Central memory CD8-positive, alpha-beta T cell (primary cell): ENCODE measurements at regions not wholly inside any gene's neighbourhood (a gene's known extent, or its start where the extent isn't known, plus 50 kb on each side); places are given as distances from the start of the nearest gene placed in this dataset.

Experiments used
- ATAC-seq: fragments of 150-1000 bp; cut with Tn5 transposase; replicated peaks from 2 replicates; pipeline ENCODE4 v1.10.0; 2022; ENCODE audit warnings: mild to moderate bottlenecking, moderate FRiP score, moderate number of reproducible peaks; ENCODE audit not compliant: poor library complexity, severe bottlenecking; ENCODE audit errors: extremely low read depth
- DNase-seq, 2 donors: peaks; one replicate each; pipeline ENCODE4 v3.0.0; 2021; ENCODE audit warnings: low spot score in 2 of 2
- H3K27ac Mint-ChIP-seq: one replicate; pipeline ENCODE4 v1.8.0; 2022; ENCODE audit warnings: low read depth, mild to moderate bottlenecking, moderate library complexity, mixed read lengths
- H3K27me3 Mint-ChIP-seq: one replicate; pipeline ENCODE4 v1.8.0; 2022; ENCODE audit warnings: mixed read lengths
- H3K36me3 Mint-ChIP-seq: one replicate; pipeline ENCODE4 v1.8.0; 2022; ENCODE audit warnings: mild to moderate bottlenecking, moderate library complexity, mixed read lengths; ENCODE audit not compliant: insufficient read depth
- H3K4me1 Mint-ChIP-seq: one replicate; pipeline ENCODE4 v1.8.0; 2022; ENCODE audit warnings: mixed read lengths
- H3K4me3 Mint-ChIP-seq: one replicate; pipeline ENCODE4 v1.8.0; 2022; ENCODE audit warnings: mild to moderate bottlenecking, moderate library complexity, mixed read lengths
- H3K9me3 Mint-ChIP-seq: one replicate; pipeline ENCODE4 v1.8.0; 2022; ENCODE audit warnings: mixed read lengths

- H3K27ac Mint-ChIP-seq, result no peak overlapping the region
- no peak for ATAC-seq
- no peaks in the 10 kb centered on the region for H3K36me3 Mint-ChIP-seq
- no peak for DNase-seq
- H3K4me1 Mint-ChIP-seq, result no peaks in the 10 kb centered on the region
- no peaks in the 10 kb centered on the region for H3K27me3 Mint-ChIP-seq
- H3K4me3 Mint-ChIP-seq, result no peak overlapping the region
- H3K9me3 Mint-ChIP-seq, result peaks cover 4% of the 10 kb centered on the region
Observed at GRCh38 chr12:98073610-98074009, 441.8 kb upstream of the TMPO start.

- peaks cover 4% of the 10 kb centered on the region for H3K9me3 Mint-ChIP-seq
- DNase-seq (no peak), ATAC-seq (no peak)
- H3K27me3 Mint-ChIP-seq, result no peaks in the 10 kb centered on the region
- H3K4me1 Mint-ChIP-seq, result no peaks in the 10 kb centered on the region
- no peak overlapping the region for H3K4me3 Mint-ChIP-seq
- no peaks in the 10 kb centered on the region for H3K36me3 Mint-ChIP-seq
- no peak overlapping the region for H3K27ac Mint-ChIP-seq
Observed at GRCh38 chr12:98074286-98074685, 441.1 kb upstream of the TMPO start.

GRCh38 chr12:98084391-98084790 lies 431.0 kb upstream of the TMPO start:
- DNase-seq (no peak), ATAC-seq (no peak)
- H3K4me1 Mint-ChIP-seq, result no peaks in the 10 kb centered on the region
- no peak overlapping the region for H3K4me3 Mint-ChIP-seq
- H3K27me3 Mint-ChIP-seq, result peaks cover 10% of the 10 kb centered on the region
- H3K36me3 Mint-ChIP-seq, result no peaks in the 10 kb centered on the region
- no peak overlapping the region for H3K27ac Mint-ChIP-seq
- peaks cover 9% of the 10 kb centered on the region for H3K9me3 Mint-ChIP-seq

GRCh38 chr12:98085046-98085755 lies 430.2 kb upstream of the TMPO start:
- no peak overlapping the region for H3K27ac Mint-ChIP-seq
- ATAC-seq (no peak), DNase-seq (no peak)
- H3K4me1 Mint-ChIP-seq, result no peaks in the 10 kb centered on the region
- peaks cover 12% of the 10 kb centered on the region for H3K9me3 Mint-ChIP-seq
- H3K27me3 Mint-ChIP-seq, result peaks cover 13% of the 10 kb centered on the region
- H3K36me3 Mint-ChIP-seq, result no peaks in the 10 kb centered on the region
- no peak overlapping the region for H3K4me3 Mint-ChIP-seq

GRCh38 chr12:98090731-98091130 lies 424.7 kb upstream of the TMPO start:
- peaks cover 6% of the 10 kb centered on the region for H3K9me3 Mint-ChIP-seq
- peaks cover 13% of the 10 kb centered on the region for H3K27me3 Mint-ChIP-seq
- no peak overlapping the region for H3K27ac Mint-ChIP-seq
- DNase-seq, result no peak
- ATAC-seq, result no peak
- H3K36me3 Mint-ChIP-seq, result peaks cover 3% of the 10 kb centered on the region
- no peak overlapping the region for H3K4me3 Mint-ChIP-seq
- no peaks in the 10 kb centered on the region for H3K4me1 Mint-ChIP-seq

- no peak for ATAC-seq
- Mint-ChIP-seq H3K27ac (no peak overlapping the region), H3K4me1 (no peaks in the 10 kb centered on the region), H3K9me3 (no peaks in the 10 kb centered on the region), H3K4me3 (no peak overlapping the region), H3K36me3 (no peaks in the 10 kb centered on the region), H3K27me3 (peaks cover 12% of the 10 kb centered on the region)
- no peak for DNase-seq
Observed at GRCh38 chr12:98096436-98096835, 419.0 kb upstream of the TMPO start.

- H3K4me3 Mint-ChIP-seq, result no peak overlapping the region
- peaks cover 6% of the 10 kb centered on the region for H3K27me3 Mint-ChIP-seq
- no peak for ATAC-seq
- H3K27ac Mint-ChIP-seq, result no peak overlapping the region
- no peaks in the 10 kb centered on the region for H3K36me3 Mint-ChIP-seq
- no peak for DNase-seq
- H3K4me1 Mint-ChIP-seq, result no peaks in the 10 kb centered on the region
- no peaks in the 10 kb centered on the region for H3K9me3 Mint-ChIP-seq
Observed at GRCh38 chr12:98106031-98106683, 409.2 kb upstream of the TMPO start.

GRCh38 chr12:98109266-98109665 lies 406.1 kb upstream of the TMPO start:
- no peak overlapping the region for H3K27ac Mint-ChIP-seq
- no peak overlapping the region for H3K4me3 Mint-ChIP-seq
- ATAC-seq, result no peak
- no peaks in the 10 kb centered on the region for H3K9me3 Mint-ChIP-seq
- no peak for DNase-seq
- no peaks in the 10 kb centered on the region for H3K36me3 Mint-ChIP-seq
- no peaks in the 10 kb centered on the region for H3K4me1 Mint-ChIP-seq
- H3K27me3 Mint-ChIP-seq, result no peaks in the 10 kb centered on the region

GRCh38 chr12:98110536-98110935 lies 404.9 kb upstream of the TMPO start:
- Mint-ChIP-seq H3K4me3 (no peak overlapping the region), H3K36me3 (no peaks in the 10 kb centered on the region), H3K27ac (no peak overlapping the region), H3K27me3 (no peaks in the 10 kb centered on the region), H3K9me3 (no peaks in the 10 kb centered on the region), H3K4me1 (no peaks in the 10 kb centered on the region)
- DNase-seq (no peak), ATAC-seq (no peak)

- H3K9me3 Mint-ChIP-seq, result no peaks in the 10 kb centered on the region
- DNase-seq (no peak), ATAC-seq (no peak)
- no peak overlapping the region for H3K4me3 Mint-ChIP-seq
- H3K27me3 Mint-ChIP-seq, result peaks cover 15% of the 10 kb centered on the region
- no peaks in the 10 kb centered on the region for H3K4me1 Mint-ChIP-seq
- H3K36me3 Mint-ChIP-seq, result no peaks in the 10 kb centered on the region
- H3K27ac Mint-ChIP-seq, result no peak overlapping the region
Observed at GRCh38 chr12:98113548-98113947, 401.8 kb upstream of the TMPO start.

- DNase-seq, result no peak
- Mint-ChIP-seq H3K9me3 (peaks cover 4% of the 10 kb centered on the region), H3K4me3 (no peak overlapping the region), H3K27me3 (peaks cover 24% of the 10 kb centered on the region), H3K36me3 (no peaks in the 10 kb centered on the region), H3K27ac (no peak overlapping the region), H3K4me1 (no peaks in the 10 kb centered on the region)
- ATAC-seq, result no peak
Observed at GRCh38 chr12:98121963-98122362, 393.4 kb upstream of the TMPO start.

GRCh38 chr12:98123021-98123461 lies 392.3 kb upstream of the TMPO start:
- H3K27ac Mint-ChIP-seq, result no peak overlapping the region
- DNase-seq (no peak), ATAC-seq (no peak)
- H3K27me3 Mint-ChIP-seq, result peaks cover 14% of the 10 kb centered on the region
- peaks cover 4% of the 10 kb centered on the region for H3K9me3 Mint-ChIP-seq
- no peaks in the 10 kb centered on the region for H3K4me1 Mint-ChIP-seq
- no peak overlapping the region for H3K4me3 Mint-ChIP-seq
- H3K36me3 Mint-ChIP-seq, result no peaks in the 10 kb centered on the region

- Mint-ChIP-seq H3K9me3 (peaks cover 4% of the 10 kb centered on the region), H3K36me3 (no peaks in the 10 kb centered on the region), H3K27me3 (no peaks in the 10 kb centered on the region), H3K4me3 (no peak overlapping the region), H3K27ac (no peak overlapping the region), H3K4me1 (no peaks in the 10 kb centered on the region)
- DNase-seq, result no peak
- peak; percentile 24 for ATAC-seq
Observed at GRCh38 chr12:98126637-98127335, 388.6 kb upstream of the TMPO start.
